GM23248 (cell line): ENCODE measurements at regions not wholly inside any gene's neighbourhood (a gene's known extent, or its start where the extent isn't known, plus 50 kb on each side); places are given as distances from the start of the nearest gene placed in this dataset.

Experiments
- EZH2 ChIP-seq: fragments of 200-600 bp; sonication (generic); IDR thresholded peaks from 2 replicates; pipeline ENCODE4 v1.6.1; 2018; ENCODE audit warnings: antibody characterized with exemption, mild to moderate bottlenecking; ENCODE audit not compliant: insufficient read depth, poor library complexity, severe bottlenecking
- EZH2phosphoT487 ChIP-seq: fragments of 200-600 bp; sonication (generic); IDR thresholded peaks from 2 replicates; pipeline ENCODE4 v1.6.1; 2018; ENCODE audit warnings: antibody characterized with exemption, moderate library complexity, mild to moderate bottlenecking, low read depth; ENCODE audit not compliant: insufficient read depth

DNA sequence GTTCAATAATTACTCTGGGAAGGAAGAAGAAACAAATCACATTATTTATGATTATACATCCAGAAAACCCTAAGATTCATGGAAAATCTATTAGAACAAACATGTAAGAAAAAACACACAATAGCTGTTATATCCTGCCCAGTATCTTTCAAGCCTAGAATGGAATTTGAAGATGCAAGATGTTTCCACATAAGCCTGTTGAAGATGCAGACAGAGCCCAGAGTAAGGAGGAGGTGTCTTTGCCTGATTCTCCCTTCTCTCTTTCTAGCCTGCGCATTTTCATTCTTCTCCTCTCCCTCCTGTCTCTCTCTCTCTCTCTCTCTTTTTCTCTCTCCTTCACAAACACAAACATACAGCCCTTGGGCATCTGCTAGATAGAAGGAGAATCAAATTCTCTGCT, 170.1 kb upstream of the INHBA start:
- TF ChIP-seq EZH2phosphoT487 (no peak), EZH2 (no peak)
